Osteoblast (primary cell): ENCODE measurements at regions not wholly inside any gene's neighbourhood (a gene's known extent, or its start where the extent isn't known, plus 50 kb on each side); places are given as distances from the start of the nearest gene placed in this dataset.

Experiments used
- DNase-seq: peaks from one replicate; pipeline ENCODE4 v3.0.0; 2011; ENCODE audit warnings: low spot score, mixed read lengths; ENCODE audit not compliant: insufficient read length; ENCODE audit errors: missing footprints
- H2AFZ ChIP-seq: 2 replicates; pipeline ENCODE4 v1.6.0; 2011; ENCODE audit warnings: mild to moderate bottlenecking, low read length
- H3K27ac ChIP-seq: 2 replicates; pipeline ENCODE4 v1.5.1; 2011; ENCODE audit warnings: mild to moderate bottlenecking, low read depth, low read length, moderate library complexity
- H3K27me3 ChIP-seq: 2 replicates; pipeline ENCODE4 v1.6.0; 2012; ENCODE audit warnings: mild to moderate bottlenecking, control low read depth, inconsistent platforms, low read length, moderate library complexity; ENCODE audit not compliant: insufficient read depth
- H3K36me3 ChIP-seq: 2 replicates; pipeline ENCODE4 v1.5.1; 2011; ENCODE audit warnings: mild to moderate bottlenecking, low read length, control low read depth, moderate library complexity; ENCODE audit not compliant: insufficient read depth
- H3K4me1 ChIP-seq: 2 replicates; pipeline ENCODE4 v1.5.1; 2011; ENCODE audit warnings: mild to moderate bottlenecking, low read length, control low read depth, moderate library complexity; ENCODE audit not compliant: insufficient read depth
- H3K4me2 ChIP-seq: 2 replicates; pipeline ENCODE4 v1.6.0; 2011; ENCODE audit warnings: mild to moderate bottlenecking, low read length; ENCODE audit not compliant: insufficient read depth
- H3K4me3 ChIP-seq: fragments of 200-600 bp; sonication (generic); 3 replicates; pipeline ENCODE4 v1.5.1; 2012; ENCODE audit warnings: mild to moderate bottlenecking, low read length, inconsistent platforms; ENCODE audit not compliant: insufficient read depth
- H3K79me2 ChIP-seq: 2 replicates; pipeline ENCODE4 v1.6.0; 2012; ENCODE audit warnings: mild to moderate bottlenecking, low read length, control low read depth, inconsistent platforms; ENCODE audit not compliant: insufficient read depth
- H3K9me3 ChIP-seq: 2 replicates; pipeline ENCODE4 v1.5.1; 2011; ENCODE audit warnings: low read depth, low read length, control low read depth
- H4K20me1 ChIP-seq: 2 replicates; pipeline ENCODE4 v1.6.0; 2012; ENCODE audit warnings: mild to moderate bottlenecking, low read length, control low read depth; ENCODE audit not compliant: insufficient read depth
- TF ChIP-seq, protein P1 (sequence below): IDR thresholded peaks from 2 replicates; pipeline ENCODE4 v1.5.1; 2011; ENCODE audit warnings: mild to moderate bottlenecking, low read depth, low read length, moderate library complexity; ENCODE audit errors: extremely low read depth

GRCh38 chr5:126097876-126098275 lies 325.3 kb upstream of the GRAMD2B start:
- Histone ChIP-seq H3K79me2 (no peaks in the 10 kb centered on the region), H3K4me1 (peaks cover 11% of the 10 kb centered on the region), H2AFZ (no peak overlapping the region), H3K36me3 (no peaks in the 10 kb centered on the region), H4K20me1 (no peaks in the 10 kb centered on the region), H3K27ac (peak overlapping the region; percentile 26), H3K27me3 (no peaks in the 10 kb centered on the region), H3K4me2 (peak overlapping the region; percentile 2), H3K4me3 (no peak overlapping the region), H3K9me3 (no peaks in the 10 kb centered on the region)
- TF ChIP-seq, protein P1, sequence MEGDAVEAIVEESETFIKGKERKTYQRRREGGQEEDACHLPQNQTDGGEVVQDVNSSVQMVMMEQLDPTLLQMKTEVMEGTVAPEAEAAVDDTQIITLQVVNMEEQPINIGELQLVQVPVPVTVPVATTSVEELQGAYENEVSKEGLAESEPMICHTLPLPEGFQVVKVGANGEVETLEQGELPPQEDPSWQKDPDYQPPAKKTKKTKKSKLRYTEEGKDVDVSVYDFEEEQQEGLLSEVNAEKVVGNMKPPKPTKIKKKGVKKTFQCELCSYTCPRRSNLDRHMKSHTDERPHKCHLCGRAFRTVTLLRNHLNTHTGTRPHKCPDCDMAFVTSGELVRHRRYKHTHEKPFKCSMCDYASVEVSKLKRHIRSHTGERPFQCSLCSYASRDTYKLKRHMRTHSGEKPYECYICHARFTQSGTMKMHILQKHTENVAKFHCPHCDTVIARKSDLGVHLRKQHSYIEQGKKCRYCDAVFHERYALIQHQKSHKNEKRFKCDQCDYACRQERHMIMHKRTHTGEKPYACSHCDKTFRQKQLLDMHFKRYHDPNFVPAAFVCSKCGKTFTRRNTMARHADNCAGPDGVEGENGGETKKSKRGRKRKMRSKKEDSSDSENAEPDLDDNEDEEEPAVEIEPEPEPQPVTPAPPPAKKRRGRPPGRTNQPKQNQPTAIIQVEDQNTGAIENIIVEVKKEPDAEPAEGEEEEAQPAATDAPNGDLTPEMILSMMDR: no peak
- no peak for DNase-seq

DNA sequence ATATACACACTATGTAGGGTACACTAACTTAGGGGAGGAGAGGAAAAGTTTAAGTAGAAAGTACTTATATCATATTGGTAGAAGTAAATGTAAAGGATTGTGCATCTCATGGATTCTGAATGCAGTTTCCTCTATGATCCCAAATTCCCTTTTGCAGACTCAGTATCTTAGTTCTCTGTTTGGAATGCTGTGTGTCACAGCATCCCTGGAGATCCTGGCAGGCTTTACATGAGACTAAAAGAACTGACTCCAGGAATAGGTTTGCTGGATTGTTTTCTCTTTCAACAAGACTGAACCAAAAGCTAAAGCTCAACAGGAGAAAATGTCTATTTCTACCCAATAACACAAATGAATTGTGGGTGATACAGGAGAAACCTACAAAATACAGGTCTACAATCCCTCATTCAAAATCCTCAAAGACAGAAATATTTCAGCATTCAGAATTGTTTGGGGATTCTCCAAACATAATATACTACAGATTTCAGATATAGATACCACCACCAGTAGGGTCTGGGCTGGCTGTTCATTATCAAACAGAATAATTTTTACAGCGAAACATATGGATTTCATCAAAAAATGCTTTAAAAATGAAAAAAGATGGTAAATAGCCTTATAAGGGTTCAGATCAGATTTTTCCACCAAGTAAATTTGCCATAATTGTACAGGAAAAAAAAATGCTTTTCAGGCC lies 324.7 kb upstream of the GRAMD2B start:
- Histone ChIP-seq H4K20me1 (no peaks in the 10 kb centered on the region), H3K27ac (peak overlapping the region; percentile 26), H3K36me3 (no peaks in the 10 kb centered on the region), H2AFZ (no peak overlapping the region), H3K9me3 (no peaks in the 10 kb centered on the region), H3K4me1 (peaks cover 11% of the 10 kb centered on the region), H3K4me3 (no peak overlapping the region), H3K27me3 (no peaks in the 10 kb centered on the region), H3K79me2 (no peaks in the 10 kb centered on the region), H3K4me2 (peak overlapping the region; percentile 2)
- TF ChIP-seq, protein P1: no peak
- peak; percentile 78 for DNase-seq

DNA sequence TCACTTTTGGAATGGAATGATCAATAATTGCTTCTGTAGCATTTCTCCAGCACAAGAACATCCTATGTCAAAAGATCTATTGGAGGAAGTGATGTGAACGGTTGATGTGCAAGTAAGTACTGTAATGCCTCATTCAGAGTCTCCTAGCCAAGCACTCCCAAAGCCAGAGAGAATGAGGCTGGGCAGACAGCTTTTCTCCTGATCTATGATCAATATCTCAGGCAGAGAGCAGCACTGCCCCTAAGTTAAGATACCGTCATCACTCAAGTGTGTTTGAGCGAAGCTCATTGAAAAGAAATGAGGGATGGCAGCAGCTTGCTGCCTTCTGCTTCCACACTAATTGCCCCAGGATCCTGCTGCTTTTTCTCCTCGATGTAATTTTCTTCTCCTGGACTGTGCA lies 324.1 kb upstream of the GRAMD2B start:
- H4K20me1 ChIP-seq: no peaks in the 10 kb centered on the region
- H3K79me2 ChIP-seq: no peaks in the 10 kb centered on the region
- H3K27ac ChIP-seq: no peak overlapping the region
- DNase-seq: no peak
- H3K36me3 ChIP-seq: no peaks in the 10 kb centered on the region
- peaks cover 11% of the 10 kb centered on the region for H3K4me1 ChIP-seq
- no peaks in the 10 kb centered on the region for H3K27me3 ChIP-seq
- H3K4me3 ChIP-seq: no peak overlapping the region
- TF ChIP-seq, protein P1: no peak
- no peak overlapping the region for H3K4me2 ChIP-seq
- H3K9me3 ChIP-seq: no peaks in the 10 kb centered on the region
- no peak overlapping the region for H2AFZ ChIP-seq

DNA sequence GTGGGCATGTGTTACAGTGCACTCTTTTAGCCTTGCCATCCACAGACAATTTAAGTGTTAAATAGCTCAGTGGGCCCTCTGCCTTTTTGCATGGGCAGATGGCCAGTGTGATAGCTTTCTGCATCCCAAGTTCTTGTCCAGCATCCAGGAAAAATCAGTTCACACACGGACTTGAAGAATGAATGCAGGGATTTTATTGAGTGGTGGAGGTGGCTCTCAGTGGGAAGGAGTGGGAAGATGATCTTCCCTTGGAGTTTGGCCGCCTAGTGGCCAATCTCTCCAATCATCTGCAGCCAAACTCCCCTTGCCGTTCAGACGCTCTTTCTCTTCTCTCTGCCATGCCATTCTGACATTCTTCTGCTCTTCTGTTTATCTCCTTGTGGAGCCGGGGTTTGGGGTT lies 322.4 kb upstream of the GRAMD2B start:
- Histone ChIP-seq H3K27me3 (no peaks in the 10 kb centered on the region), H3K36me3 (no peaks in the 10 kb centered on the region), H2AFZ (no peak overlapping the region), H3K4me3 (no peak overlapping the region), H4K20me1 (no peaks in the 10 kb centered on the region), H3K9me3 (no peaks in the 10 kb centered on the region), H3K27ac (no peak overlapping the region), H3K4me1 (peaks cover 21% of the 10 kb centered on the region), H3K79me2 (no peaks in the 10 kb centered on the region), H3K4me2 (no peak overlapping the region)
- TF ChIP-seq, protein P1: peak; percentile 35
- no peak for DNase-seq
